ENCODE measurements at regions not wholly inside any gene's neighbourhood (a gene's known extent, or its start where the extent isn't known, plus 50 kb on each side); places are given as distances from the start of the nearest gene placed in this dataset.
"Not testable (repeated sequence)": the region's sequence is repeated elsewhere in the genome, so short reads cannot be mapped to it uniquely, and the experiment has no call there.

GRCh38 chr21:24561291-24561690 lies 1046.0 kb downstream of the MRPL39 start:
- DNase-seq (ENCODE audit: low spot score): no peak

- DNase-seq (ENCODE audit: low spot score): no peak
Measured at GRCh38 chr21:24552491-24552890, 1054.8 kb downstream of the MRPL39 start.

DNA sequence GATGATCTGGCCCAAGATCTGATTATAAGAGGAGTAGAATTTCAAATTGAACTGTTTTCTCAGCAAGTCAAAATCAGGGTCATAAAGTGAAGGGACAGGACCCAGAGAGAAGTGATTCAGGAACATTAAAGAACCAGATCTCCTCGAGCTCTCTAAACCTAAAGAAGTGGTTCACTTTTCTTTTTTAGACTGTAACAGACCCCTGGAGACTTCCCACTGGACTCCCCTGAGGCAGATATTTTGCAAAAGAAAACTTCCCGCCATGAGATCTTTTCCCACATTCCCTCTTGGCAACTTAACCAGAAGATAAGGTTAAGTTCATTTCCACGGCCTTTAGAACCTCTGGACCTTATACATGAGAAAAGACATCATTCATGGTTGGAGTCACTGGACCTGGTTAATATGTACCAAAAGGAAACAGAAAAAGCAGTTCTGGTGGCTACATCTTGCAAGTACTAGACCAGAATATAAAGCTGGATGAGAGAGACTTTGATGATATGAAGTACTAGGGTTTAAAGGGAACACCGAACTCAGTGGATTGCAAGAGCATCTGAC lies 1061.4 kb downstream of the MRPL39 start:
- no peak for DNase-seq (ENCODE audit: low spot score)

DNA sequence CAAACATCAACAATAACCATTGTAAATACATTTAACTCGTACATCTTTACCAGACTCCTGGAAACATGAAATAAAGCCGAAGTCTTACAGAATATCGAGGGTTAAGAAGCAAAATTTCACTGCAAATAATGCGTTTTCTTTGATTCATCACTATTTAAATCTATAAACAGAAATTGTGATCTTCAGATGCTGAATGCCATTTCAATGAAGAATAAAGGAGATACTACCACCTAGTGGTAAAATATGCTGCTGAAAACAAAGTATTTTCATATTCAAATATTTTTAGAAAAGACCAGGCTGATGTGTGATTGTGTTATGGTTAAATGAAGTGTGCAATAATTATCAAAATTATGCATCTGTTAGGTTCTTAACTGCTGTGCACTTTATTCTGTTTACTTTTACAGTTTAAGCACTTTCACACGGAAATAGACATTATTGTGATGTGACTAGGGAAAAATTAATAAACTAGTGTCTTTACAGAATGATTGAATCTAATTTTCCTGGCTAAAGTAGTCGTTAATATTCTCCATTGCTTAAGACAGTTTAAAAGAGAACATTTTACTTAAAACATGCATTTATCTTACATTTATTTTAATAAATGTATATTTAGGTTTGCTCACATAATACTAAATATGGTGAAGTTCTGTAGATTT lies 1093.1 kb downstream of the MRPL39 start:
- DNase-seq (ENCODE audit: low spot score): peak; percentile 20

DNA sequence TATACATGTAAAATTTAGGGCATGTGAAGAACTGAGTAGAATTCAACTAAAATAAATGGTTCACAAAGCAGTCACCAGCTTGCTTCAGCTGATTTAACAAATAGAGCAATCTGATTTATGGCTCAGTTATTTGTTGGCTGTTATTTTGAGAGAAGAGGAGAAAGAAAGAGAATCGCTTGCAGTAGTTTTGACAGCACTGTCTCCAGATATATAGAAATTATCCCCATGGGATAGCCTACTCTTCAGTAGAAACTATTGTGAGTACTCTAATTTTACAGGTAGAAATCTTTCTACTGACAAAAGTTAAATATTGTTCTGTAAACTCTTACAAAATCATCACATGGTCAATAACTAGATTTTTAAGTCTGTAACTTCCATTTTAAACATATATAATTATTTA lies 1098.2 kb downstream of the MRPL39 start:
- DNase-seq (ENCODE audit: low spot score): no peak

DNA sequence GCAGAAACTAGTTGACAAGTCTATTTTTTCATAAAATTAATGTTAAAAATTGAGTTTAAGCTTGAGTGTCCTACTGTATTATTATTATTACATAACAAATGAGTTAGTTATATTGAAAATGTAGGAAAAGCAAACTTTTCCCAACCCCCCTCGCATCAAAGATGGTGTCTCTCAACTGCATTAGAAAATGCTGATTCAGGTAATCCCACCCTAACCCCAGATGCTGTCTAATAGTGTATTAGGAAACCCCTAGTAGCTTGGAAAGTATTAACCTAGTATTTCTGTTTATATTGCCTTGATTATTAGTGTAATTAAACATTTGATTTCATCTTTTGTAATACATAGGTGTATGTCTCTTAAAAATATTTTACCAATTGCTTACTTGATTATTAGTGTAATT lies 1120.3 kb downstream of the MRPL39 start:
- no peak for DNase-seq (ENCODE audit: low spot score)

- not testable (repeated sequence) for DNase-seq (ENCODE audit: low spot score)
Measured at GRCh38 chr21:24483361-24483760, 1123.9 kb downstream of the MRPL39 start.

- DNase-seq (ENCODE audit: low spot score): no peak
Measured at GRCh38 chr21:24470852-24471251, 1136.4 kb downstream of the MRPL39 start.

DNA sequence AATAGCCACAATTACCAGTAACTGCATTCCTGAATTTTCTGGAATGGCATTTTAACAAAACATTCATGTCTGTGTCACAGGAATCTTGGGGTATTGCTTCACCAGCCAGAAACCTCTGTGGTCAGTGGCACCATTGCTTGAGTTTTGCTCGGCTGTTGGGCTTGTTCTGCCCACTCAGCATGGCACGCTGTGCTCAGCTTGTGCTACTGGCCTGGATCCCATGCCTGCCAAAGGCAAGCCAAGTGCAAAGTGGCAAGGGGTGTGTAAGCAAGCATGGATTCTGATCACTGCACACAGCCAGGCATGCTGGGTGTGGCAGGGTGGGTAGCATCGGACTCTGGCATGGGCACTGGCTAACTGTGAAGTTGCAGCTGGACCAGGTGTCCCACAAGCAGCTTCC lies 1150.9 kb downstream of the MRPL39 start:
- DNase-seq (ENCODE audit: low spot score): no peak

DNA sequence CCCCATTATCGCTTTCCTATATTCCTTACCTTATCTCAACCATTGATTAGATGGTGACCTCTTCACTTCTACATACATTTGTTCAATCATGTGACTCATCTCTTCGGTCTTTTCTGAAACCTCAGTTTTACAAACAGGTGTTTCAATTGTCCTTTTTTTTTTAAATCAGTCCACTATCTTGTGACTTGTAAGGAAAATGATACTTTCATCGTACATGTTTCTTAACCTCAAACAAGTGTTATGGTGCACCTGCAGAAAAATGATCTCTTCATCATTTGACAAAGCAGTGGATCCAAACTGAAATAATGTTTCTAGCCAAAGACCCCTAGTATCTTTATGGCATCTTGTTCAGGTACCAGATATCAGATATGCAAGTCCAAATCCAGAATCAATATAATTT lies 1157.2 kb downstream of the MRPL39 start:
- DNase-seq (ENCODE audit: low spot score): no peak

GRCh38 chr21:24445517-24445916 lies 1161.8 kb downstream of the MRPL39 start:
- no peak for DNase-seq (ENCODE audit: low spot score)

DNA sequence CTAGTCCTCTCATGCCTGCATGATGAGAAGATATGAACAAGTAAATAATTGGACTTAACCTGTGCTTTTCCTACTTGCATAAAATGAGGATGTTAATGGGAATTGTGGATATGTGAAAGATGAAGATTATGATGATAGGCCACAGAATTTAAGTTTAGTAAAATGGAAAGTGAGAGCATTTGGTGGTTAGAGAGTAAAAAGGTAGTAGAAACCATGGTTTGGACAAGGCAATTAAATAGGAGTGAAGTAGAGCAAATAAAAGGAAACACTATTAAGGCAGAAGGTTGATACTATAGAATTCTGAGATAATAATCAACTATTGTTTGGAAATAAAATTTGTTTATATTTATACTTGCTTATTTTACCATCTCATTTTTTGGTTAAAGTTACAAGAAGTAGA lies 1162.5 kb downstream of the MRPL39 start:
- DNase-seq (ENCODE audit: low spot score): no peak

DNA sequence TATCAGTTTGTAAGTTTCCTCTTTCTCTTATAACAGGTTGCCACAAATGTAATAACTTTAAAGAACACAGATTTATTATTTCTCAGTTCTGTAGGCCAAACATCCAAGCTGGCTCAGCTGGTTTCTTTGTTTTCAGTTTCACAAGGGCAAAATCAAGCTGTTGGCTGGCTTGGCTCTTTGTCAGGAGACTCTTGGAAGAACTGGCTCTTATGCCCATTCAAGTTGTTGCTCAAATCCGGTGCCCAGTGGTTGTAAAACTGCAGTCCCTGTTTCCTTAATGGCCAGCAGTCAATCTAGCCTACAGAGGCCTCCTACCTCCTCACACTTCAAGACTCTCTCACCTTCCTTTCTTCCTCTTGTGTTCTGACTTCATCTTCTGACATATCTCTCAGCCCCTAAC lies 1171.0 kb downstream of the MRPL39 start:
- DNase-seq (ENCODE audit: low spot score): no peak

DNA sequence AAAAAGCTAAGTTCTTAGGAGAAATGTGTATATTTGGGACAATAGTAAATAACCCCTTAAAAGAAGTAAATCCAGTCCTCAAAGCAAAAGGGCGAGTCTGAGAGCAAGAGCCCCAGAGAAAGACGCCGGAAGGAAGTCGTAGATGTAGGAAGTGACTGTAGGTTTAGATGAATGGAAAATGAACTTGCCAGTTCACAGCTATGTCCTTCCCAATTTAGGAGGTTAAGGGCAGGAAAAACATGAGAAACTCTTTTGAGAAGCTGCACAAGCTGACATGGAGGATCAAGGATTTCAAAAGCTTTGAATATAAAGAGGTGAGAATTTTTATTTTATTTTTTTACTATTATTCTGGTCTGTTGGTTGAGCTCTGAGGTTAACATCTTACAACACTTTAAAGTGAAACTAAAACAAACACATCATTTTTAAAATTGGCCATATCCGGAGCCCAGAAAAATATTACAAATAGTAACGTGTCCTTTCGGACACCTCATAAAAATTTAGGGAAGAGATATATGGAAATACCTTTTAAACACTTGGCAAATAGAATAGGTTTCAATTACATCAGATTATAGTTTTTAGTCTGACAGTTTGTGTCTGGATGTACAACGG lies 1178.6 kb downstream of the MRPL39 start:
- no peak for DNase-seq (ENCODE audit: low spot score)

DNA sequence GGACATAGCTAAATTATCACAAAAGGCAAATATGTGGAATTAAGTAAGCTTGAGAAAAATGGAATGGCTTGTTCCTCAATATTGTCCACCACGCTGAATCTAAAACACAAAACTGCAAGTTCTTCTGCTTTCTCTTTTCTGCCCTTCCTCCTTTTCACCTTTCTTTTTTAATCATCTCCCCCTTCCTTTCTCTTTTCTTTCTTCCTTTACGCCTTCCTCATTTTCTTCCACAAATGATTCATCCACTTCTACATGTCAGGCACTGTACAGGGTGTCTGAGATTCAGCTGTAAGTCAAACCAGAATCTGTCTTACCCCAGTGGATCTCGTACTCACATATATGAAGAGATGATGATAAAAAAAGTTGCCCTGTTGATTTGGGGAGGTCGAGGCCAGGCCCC lies 1182.5 kb downstream of the MRPL39 start:
- DNase-seq (ENCODE audit: low spot score): no peak

DNA sequence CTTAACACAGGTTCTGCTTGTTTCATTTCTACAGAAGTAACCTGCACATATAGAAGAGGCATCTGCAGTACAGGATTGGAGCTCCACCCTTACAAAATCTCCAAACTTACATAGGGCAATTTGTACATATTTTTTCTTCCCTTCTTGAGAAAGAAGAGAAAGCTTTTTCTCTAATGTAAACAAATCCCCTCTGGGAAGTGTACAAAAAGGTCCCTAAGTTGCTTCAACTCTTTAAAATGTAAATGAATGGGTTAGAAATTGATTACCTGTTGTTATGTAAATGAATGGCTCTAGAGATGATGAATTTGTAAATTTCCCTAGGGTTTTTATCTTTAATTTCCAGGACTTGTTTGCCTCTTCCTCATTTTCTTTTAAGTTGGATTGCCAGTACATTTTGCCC lies 1183.7 kb downstream of the MRPL39 start:
- DNase-seq (ENCODE audit: low spot score): no peak

- no peak for DNase-seq (ENCODE audit: low spot score)
Measured at GRCh38 chr21:24420689-24421088, 1186.6 kb downstream of the MRPL39 start.

DNA sequence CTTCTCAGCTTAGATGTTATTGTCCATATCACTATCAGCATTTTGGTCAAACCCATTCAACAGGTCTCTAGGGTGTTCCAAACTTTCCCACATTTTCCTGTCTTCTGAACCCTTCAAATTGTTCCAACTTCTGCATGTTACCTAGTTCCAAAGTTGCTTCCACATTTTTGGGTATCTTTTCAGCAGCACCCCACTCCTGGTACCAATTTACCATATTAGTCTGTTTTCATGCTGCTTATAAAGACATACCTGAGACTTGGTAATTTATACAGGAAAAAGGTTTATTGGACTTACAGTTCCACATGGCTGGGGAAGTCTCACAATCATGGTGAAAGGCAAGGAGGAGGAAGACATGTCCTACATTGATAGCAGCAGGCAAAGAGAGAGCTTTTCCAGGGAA lies 1187.6 kb downstream of the MRPL39 start:
- DNase-seq (ENCODE audit: low spot score): not testable (repeated sequence)

- DNase-seq (ENCODE audit: low spot score): no peak
Measured at GRCh38 chr21:24418671-24419070, 1188.6 kb downstream of the MRPL39 start.

GRCh38 chr21:24411429-24411828 lies 1195.9 kb downstream of the MRPL39 start:
- DNase-seq (ENCODE audit: low spot score): no peak

GRCh38 chr21:24403221-24403620 lies 1204.1 kb downstream of the MRPL39 start:
- no peak for DNase-seq (ENCODE audit: low spot score)

- DNase-seq (ENCODE audit: low spot score): peak; percentile 39
Measured at GRCh38 chr21:24395320-24395923, 1211.9 kb downstream of the MRPL39 start.

GRCh38 chr21:24375201-24375600 lies 1232.1 kb downstream of the MRPL39 start:
- no peak for DNase-seq (ENCODE audit: low spot score)
